ENCODE measurements at regions not wholly inside any gene's neighbourhood (a gene's known extent, or its start where the extent isn't known, plus 50 kb on each side); places are given as distances from the start of the nearest gene placed in this dataset.
"Not testable (repeated sequence)": the region's sequence is repeated elsewhere in the genome, so short reads cannot be mapped to it uniquely, and the experiment has no call there.

DNA sequence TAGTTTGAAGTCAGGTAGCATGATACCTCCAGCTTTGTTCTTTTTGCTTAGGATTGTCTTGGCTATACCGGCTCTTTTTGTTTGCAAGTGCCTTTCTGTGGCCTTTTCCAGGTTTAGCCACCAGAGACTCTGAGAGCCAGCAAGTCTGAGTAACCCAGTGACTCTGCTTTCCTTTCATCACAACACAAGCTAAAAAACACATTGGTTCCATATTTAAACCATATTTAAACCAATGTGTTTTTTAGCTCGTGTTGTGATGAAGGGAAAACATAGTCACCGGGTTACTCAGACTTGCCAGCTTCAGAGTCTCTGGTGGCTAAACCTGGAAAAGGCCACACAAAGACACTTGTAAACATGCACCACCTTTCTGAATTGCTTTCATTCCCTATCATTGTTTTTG lies 493.3 kb downstream of the NTRK2 start:
- Histone ChIP-seq H3K27ac (ENCODE audit: low read length) (no peak overlapping the region), H3K4me1 (ENCODE audit: control insufficient read depth, insufficient read depth, low read length) (no peaks in the 10 kb centered on the region), H3K9me3 (ENCODE audit: control insufficient read depth, insufficient read depth, low read depth, low read length) (no peaks in the 10 kb centered on the region), H3K4me3 (ENCODE audit: low read depth in 2 of 2, low read length in 2 of 2) (no peak overlapping the region), H3K36me3 (ENCODE audit: control insufficient read depth, insufficient read depth, low read length) (no peaks in the 10 kb centered on the region), H3K27me3 (ENCODE audit: control insufficient read depth, insufficient read depth, low read length) (no peaks in the 10 kb centered on the region)
- in situ Hi-C loops (cut with HindIII; ENCODE audit: low pct_unique_long_range_greater_than_20kb, low sequenced_read_pairs) = no loop called here
- ATAC-seq (no peak), DNase-seq (ENCODE audit: low read depth, low spot score) (no peak)
- BruUV-seq (replicated peaks) = no TSS peak
- CTCF ChIA-PET = no interaction called here
- TF ChIP-seq, protein P1, sequence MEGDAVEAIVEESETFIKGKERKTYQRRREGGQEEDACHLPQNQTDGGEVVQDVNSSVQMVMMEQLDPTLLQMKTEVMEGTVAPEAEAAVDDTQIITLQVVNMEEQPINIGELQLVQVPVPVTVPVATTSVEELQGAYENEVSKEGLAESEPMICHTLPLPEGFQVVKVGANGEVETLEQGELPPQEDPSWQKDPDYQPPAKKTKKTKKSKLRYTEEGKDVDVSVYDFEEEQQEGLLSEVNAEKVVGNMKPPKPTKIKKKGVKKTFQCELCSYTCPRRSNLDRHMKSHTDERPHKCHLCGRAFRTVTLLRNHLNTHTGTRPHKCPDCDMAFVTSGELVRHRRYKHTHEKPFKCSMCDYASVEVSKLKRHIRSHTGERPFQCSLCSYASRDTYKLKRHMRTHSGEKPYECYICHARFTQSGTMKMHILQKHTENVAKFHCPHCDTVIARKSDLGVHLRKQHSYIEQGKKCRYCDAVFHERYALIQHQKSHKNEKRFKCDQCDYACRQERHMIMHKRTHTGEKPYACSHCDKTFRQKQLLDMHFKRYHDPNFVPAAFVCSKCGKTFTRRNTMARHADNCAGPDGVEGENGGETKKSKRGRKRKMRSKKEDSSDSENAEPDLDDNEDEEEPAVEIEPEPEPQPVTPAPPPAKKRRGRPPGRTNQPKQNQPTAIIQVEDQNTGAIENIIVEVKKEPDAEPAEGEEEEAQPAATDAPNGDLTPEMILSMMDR (IDR thresholded peaks at IDR 0.05) = no peak
- TF ChIP-seq POLR2AphosphoS5 (IDR thresholded peaks at IDR 0.05; ENCODE audit: low read depth, low read length) (no peak), TCF7L2 (IDR thresholded peaks at IDR 0.05; ENCODE audit: low read depth, low read length) (no peak), SIN3A (IDR thresholded peaks at IDR 0.05; ENCODE audit: borderline replicate concordance, insufficient read depth, low read depth, low read length) (no peak)
- TF ChIP-seq, protein P2, sequence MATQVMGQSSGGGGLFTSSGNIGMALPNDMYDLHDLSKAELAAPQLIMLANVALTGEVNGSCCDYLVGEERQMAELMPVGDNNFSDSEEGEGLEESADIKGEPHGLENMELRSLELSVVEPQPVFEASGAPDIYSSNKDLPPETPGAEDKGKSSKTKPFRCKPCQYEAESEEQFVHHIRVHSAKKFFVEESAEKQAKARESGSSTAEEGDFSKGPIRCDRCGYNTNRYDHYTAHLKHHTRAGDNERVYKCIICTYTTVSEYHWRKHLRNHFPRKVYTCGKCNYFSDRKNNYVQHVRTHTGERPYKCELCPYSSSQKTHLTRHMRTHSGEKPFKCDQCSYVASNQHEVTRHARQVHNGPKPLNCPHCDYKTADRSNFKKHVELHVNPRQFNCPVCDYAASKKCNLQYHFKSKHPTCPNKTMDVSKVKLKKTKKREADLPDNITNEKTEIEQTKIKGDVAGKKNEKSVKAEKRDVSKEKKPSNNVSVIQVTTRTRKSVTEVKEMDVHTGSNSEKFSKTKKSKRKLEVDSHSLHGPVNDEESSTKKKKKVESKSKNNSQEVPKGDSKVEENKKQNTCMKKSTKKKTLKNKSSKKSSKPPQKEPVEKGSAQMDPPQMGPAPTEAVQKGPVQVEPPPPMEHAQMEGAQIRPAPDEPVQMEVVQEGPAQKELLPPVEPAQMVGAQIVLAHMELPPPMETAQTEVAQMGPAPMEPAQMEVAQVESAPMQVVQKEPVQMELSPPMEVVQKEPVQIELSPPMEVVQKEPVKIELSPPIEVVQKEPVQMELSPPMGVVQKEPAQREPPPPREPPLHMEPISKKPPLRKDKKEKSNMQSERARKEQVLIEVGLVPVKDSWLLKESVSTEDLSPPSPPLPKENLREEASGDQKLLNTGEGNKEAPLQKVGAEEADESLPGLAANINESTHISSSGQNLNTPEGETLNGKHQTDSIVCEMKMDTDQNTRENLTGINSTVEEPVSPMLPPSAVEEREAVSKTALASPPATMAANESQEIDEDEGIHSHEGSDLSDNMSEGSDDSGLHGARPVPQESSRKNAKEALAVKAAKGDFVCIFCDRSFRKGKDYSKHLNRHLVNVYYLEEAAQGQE (IDR thresholded peaks at IDR 0.05; ENCODE audit: insufficient read depth in 1 of 2, low read depth in 2 of 2, low read length in 1 of 2) = no peak
- intact Hi-C loops (cut with micrococcal nuclease; ENCODE audit: unreplicated experiment) = no loop called here
- POLR2A ChIA-PET = no interaction called here

DNA sequence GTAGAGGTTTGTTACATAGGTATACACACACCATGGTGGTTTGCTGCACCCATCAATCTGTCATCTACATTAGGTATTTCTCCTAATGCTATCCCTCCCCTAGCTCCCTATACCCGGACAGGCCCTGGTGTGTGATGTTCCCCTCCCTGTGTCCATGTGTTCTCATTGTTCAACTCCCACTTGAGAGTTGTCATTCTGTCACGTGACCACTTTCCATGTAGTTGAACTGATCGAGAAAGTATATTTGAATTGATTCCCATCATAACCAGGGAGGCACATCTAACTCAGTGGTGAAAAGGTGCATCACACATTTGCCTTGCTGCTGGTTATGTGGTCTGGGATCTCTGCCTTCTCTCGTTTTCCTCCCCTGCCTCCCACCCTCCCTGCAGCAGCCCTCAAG lies 491.4 kb downstream of the NTRK2 start:
- H3K36me3 ChIP-seq (ENCODE audit: control insufficient read depth, insufficient read depth, low read length); H3K9me3 ChIP-seq (ENCODE audit: control insufficient read depth, insufficient read depth, low read depth, low read length); intact Hi-C loops (cut with micrococcal nuclease; ENCODE audit: unreplicated experiment); DNase-seq (ENCODE audit: low read depth, low spot score); H3K27me3 ChIP-seq (ENCODE audit: control insufficient read depth, insufficient read depth, low read length); POLR2A ChIA-PET; H3K4me3 ChIP-seq (ENCODE audit: low read depth in 2 of 2, low read length in 2 of 2); H3K27ac ChIP-seq (ENCODE audit: low read length); CTCF ChIA-PET; ATAC-seq; BruUV-seq (replicated peaks); H3K4me1 ChIP-seq (ENCODE audit: control insufficient read depth, insufficient read depth, low read length); in situ Hi-C loops (cut with HindIII; ENCODE audit: low pct_unique_long_range_greater_than_20kb, low sequenced_read_pairs): not testable (repeated sequence)

DNA sequence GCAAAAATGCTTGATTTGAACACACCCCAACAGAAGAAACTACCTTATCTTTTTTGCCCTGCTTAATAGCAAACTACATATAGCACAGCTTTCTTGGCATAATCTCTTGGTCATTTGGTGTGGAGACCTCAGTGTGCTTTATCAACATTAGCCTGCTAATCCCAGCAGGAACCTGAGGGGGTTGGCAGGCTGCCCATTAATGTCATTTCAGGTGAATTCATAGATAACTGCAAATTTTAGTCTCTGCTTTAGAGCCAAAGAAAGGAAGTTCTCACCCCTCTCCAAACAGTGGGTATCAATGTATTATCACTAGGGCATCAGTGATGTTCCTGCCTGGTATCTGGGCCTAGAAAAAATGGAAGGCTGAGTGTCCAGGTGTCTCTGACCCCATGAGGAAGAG lies 489.0 kb downstream of the NTRK2 start:
- ChIA-PET CTCF (no interaction called here), POLR2A (no interaction called here)
- no peak overlapping the region for H3K4me3 ChIP-seq (ENCODE audit: low read depth in 2 of 2, low read length in 2 of 2)
- no peaks in the 10 kb centered on the region for H3K9me3 ChIP-seq (ENCODE audit: control insufficient read depth, insufficient read depth, low read depth, low read length)
- no peaks in the 10 kb centered on the region for H3K4me1 ChIP-seq (ENCODE audit: control insufficient read depth, insufficient read depth, low read length)
- TF ChIP-seq SIN3A (IDR thresholded peaks at IDR 0.05; ENCODE audit: borderline replicate concordance, insufficient read depth, low read depth, low read length) = no peak
- TF ChIP-seq, protein P1 (IDR thresholded peaks at IDR 0.05) = no peak
- TF ChIP-seq, protein P2 (IDR thresholded peaks at IDR 0.05; ENCODE audit: insufficient read depth in 1 of 2, low read depth in 2 of 2, low read length in 1 of 2) = no peak
- TF ChIP-seq POLR2AphosphoS5 (IDR thresholded peaks at IDR 0.05; ENCODE audit: low read depth, low read length) = no peak
- no peak for TF ChIP-seq TCF7L2 (IDR thresholded peaks at IDR 0.05; ENCODE audit: low read depth, low read length)
- in situ Hi-C loops (cut with HindIII; ENCODE audit: low pct_unique_long_range_greater_than_20kb, low sequenced_read_pairs) = no loop called here
- H3K27ac ChIP-seq (ENCODE audit: low read length) = no peak overlapping the region
- no peaks in the 10 kb centered on the region for H3K27me3 ChIP-seq (ENCODE audit: control insufficient read depth, insufficient read depth, low read length)
- no TSS peak for BruUV-seq (replicated peaks)
- ATAC-seq = no peak
- H3K36me3 ChIP-seq (ENCODE audit: control insufficient read depth, insufficient read depth, low read length) = no peaks in the 10 kb centered on the region
- intact Hi-C loops (cut with micrococcal nuclease; ENCODE audit: unreplicated experiment) = no loop called here
- no peak for DNase-seq (ENCODE audit: low read depth, low spot score)
